Motor neuron (in vitro differentiated cells): ENCODE measurements at regions not wholly inside any gene's neighbourhood (a gene's known extent, or its start where the extent isn't known, plus 50 kb on each side); places are given as distances from the start of the nearest gene placed in this dataset.

Experiments used
- ATAC-seq, 8 experiments: fragments of 200-7000 bp; cut with Tn5 transposase; replicated peaks in 6 of 8; 2 replicates each; pipeline ENCODE4 v1.8.0; 2021; ENCODE audit warnings: mild to moderate bottlenecking in 8 of 8, moderate library complexity in 8 of 8
- H3K27ac ChIP-seq, 2 donors: fragments of 250-450 bp; sonication (Bioruptor Pico); 2 replicates each; pipeline ENCODE4 v1.9.0; 2021; ENCODE audit warnings: antibody characterized with exemption in 2 of 2, mild to moderate bottlenecking in 2 of 2, moderate library complexity in 1 of 2
- H3K4me1 ChIP-seq, 2 donors: fragments of 250-450 bp; sonication (Bioruptor Pico); replicated peaks in 1 of 2; 2 replicates each; pipeline ENCODE4 v1.6.1; 2021; ENCODE audit warnings: antibody characterized with exemption in 2 of 2, mild to moderate bottlenecking in 2 of 2, moderate library complexity in 1 of 2
- H3K4me3 ChIP-seq, 5 donors: fragments of 250-450 bp; sonication (Bioruptor Pico); 2 replicates each; pipeline ENCODE4 v1.9.0; 2021; ENCODE audit warnings: antibody characterized with exemption in 5 of 5, mild to moderate bottlenecking in 5 of 5, moderate library complexity in 4 of 5
- WGBS, 10 experiments: fragments of 450-650 bp; shearing (Covaris generic); methylation state at CpG; one replicate each; pipeline ENCODE4 v1.0.0; 2022; 5-methylcytosine and 5-hydroxymethylcytosine counted together
- in situ Hi-C, 9 experiments: fragments of 400-800 bp; cut with MboI; loops; one replicate each; pipeline ENCODE4 v1.15.0; 2021; ENCODE audit warnings: low sequenced_read_pairs in 9 of 9, low pct_unique_long_range_greater_than_20kb in 2 of 9; ENCODE audit not compliant: unreplicated experiment in 9 of 9

DNA sequence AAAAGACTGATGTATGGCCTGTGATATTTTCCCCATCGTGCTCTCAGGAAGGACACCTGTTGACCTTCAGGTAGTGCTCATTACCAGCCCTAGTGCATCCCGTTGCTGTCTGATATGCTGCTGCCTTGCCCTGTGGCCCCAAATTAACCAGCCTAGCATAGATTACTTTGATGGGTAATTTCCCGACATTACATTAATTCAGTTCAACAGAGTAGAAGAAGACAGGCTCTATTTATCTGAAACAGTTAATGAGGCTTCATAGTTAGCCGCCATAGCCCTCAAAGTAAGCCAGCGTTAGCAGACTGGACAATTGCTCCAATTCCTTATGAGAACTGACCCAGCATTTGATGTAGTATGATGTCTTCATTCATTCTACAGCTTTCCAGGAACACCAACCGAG, 257.6 kb downstream of the OLFM3 start:
- WGBS, 10 experiments: 8 to 100% (median 86%) methylated on average over 1 to 6 of the region's 6 CpGs; no CpG with 5 or more reads in 2 of the 10 experiments

DNA sequence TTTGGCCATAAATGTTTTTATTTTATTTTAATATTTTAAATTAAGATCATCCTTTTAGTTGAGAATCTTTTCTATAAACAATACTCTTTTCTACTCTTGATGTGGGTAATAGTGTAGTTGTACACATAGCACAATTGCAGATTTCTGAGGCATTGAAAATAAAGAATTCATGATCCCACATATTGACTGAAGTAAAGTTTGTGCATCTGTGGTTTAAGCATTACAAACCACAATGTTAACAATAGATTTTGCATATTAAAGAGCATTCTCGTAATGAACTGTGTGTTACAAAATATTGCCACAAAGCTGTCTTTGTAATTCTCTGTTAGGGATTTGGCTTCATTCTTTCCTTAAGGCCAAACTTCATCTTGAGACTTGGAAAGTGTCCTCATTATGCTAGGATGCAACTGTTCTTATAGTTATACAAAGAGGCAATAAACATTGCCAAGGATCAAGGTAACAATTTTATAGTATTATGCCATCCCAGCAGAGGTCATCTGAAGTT, 256.8 kb downstream of the OLFM3 start:
- H3K4me1 ChIP-seq: no peaks in the 10 kb centered on the region
- ATAC-seq: peak in 1 of 8 experiments; percentile 38
- H3K27ac ChIP-seq: no peak overlapping the region
- 0 to 57% (median 20%) methylated on average over 1 of the region's 1 CpG; no CpG with 5 or more reads in 4 of the 10 experiments for WGBS, 10 experiments
- in situ Hi-C loops: no loop called here
- H3K4me3 ChIP-seq: no peak overlapping the region

More for the DNA sequence above, 257.6 kb downstream of the OLFM3 start:
- no peaks in the 10 kb centered on the region for H3K4me1 ChIP-seq
- in situ Hi-C loops: no loop called here
- no peak overlapping the region for H3K27ac ChIP-seq
- no peak for ATAC-seq
- no peak overlapping the region for H3K4me3 ChIP-seq

DNA sequence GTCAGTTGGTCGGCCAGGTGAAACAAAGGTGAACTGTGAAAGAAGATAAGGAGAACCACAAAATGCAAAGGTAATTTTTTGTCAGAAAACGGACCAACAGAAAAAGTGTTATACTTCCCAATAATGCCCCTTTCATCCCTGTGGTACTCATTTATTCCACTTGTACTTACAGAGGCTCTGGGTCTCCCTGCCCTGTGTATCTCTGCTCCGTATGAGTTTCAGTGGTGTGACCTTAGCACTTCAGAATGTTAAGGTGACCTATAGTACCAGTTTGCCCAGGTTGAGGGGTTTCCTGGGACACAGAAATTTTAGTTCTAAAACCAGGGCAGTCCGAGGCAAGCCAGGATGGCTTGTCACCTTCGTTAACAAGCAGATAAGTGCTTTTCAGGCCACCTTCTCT, 254.8 kb downstream of the OLFM3 start:
- Histone ChIP-seq H3K27ac (no peak overlapping the region), H3K4me3 (no peak overlapping the region), H3K4me1 (no peaks in the 10 kb centered on the region)
- WGBS, 10 experiments: 0 to 100% (median 60%) methylated on average over 1 to 5 of the region's 5 CpGs; no CpG with 5 or more reads in 1 of the 10 experiments
- in situ Hi-C loops: no loop called here
- ATAC-seq: no peak

DNA sequence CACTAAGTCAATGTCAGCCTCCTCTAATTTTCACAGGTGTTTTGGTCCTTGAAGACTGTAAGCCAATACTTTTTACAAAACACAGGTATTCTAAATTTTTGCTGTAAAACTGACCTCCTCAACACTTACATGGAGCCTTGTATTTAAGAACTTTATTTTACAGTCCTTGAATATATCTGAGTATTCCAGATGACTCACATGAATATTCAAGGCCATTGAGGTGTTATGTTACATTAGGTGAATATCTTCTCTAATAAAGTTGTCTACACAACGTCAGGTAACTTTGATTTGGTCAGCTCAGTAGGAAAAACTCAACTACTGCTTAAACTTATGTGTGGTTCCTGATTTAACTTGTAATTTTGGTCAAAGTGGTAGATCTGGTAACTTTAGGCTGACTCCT, 254.2 kb downstream of the OLFM3 start:
- Histone ChIP-seq H3K4me3 (no peak overlapping the region), H3K4me1 (no peaks in the 10 kb centered on the region), H3K27ac (no peak overlapping the region)
- in situ Hi-C loops: no loop called here
- peak in 1 of 8 experiments; percentile 73 for ATAC-seq
- WGBS, 10 experiments: 0 to 100% (median 79%) methylated on average over 1 of the region's 1 CpG; no CpG with 5 or more reads in 2 of the 10 experiments

DNA sequence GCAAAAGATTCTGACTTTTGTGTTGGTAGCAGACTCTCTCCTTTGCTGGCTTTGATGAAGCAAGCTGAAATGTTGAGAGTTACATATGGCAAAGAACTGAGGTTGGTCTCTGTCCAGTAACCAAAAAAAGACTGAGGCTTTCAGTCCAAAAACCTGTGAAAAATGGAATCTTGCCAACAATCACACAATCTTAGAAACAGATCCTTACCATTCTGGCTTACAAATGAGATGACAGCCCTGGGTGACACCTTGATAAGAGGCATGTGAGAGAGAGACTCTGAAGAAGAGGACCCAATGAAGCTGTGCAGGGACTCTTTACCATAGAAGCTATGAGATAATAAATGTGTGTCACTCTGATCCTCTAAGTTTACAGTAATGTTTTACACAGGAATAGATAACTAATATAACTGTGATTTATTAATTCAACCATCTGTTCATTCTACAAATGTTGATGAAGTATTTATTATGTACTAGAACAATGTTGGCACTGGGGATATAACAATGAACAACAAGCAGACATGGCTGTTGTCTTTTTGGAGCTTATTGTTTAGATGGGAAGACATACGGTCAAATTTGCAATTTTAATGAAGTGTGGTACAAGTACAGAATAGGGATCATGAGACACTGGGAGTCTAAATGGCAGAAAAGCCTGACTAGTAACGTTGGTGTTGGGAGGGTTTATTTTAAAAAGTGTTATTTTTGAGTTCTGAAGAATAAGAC, 251.0 kb downstream of the OLFM3 start:
- Histone ChIP-seq H3K4me1 (no peaks in the 10 kb centered on the region), H3K27ac (no peak overlapping the region), H3K4me3 (no peak overlapping the region)
- in situ Hi-C loops: no loop called here
- WGBS, 10 experiments: 0 to 80% (median 46%) methylated on average over 1 to 2 of the region's 2 CpGs; no CpG with 5 or more reads in 1 of the 10 experiments
- peak in 1 of 8 experiments; percentile 30 for ATAC-seq

DNA sequence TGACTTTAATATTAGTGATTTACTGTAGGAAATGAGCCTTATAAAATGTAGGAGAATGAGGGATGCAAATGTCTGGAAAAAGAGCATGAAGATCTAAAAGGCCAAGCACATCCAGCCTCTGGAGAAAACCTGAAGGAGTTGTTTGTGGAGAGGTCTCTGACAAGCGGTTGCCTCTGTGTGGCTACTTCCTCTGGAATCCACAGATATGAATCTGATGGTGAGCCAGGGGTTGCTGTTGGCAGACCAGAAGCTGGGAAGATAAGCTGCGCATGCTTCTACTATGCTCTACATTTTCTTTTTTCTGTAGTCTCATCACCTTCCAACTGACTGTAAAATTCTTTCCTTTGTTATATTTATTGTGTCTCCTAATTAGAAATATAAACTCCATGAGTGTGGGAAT, 248.6 kb downstream of the OLFM3 start:
- no peak overlapping the region for H3K4me3 ChIP-seq
- WGBS, 10 experiments: 34 to 100% (median 97%) methylated on average over 1 to 2 of the region's 2 CpGs; no CpG with 5 or more reads in 2 of the 10 experiments
- ATAC-seq: no peak
- in situ Hi-C loops: no loop called here
- H3K27ac ChIP-seq: no peak overlapping the region
- no peaks in the 10 kb centered on the region for H3K4me1 ChIP-seq
